Mesenchymal stem cell (in vitro differentiated cells and primary cell): ENCODE measurements at regions not wholly inside any gene's neighbourhood (a gene's known extent, or its start where the extent isn't known, plus 50 kb on each side); places are given as distances from the start of the nearest gene placed in this dataset.
A peak's percentile ranks its signal among the peaks of the same experiment; 100 is the strongest.

Experiments
- DNase-seq: peaks from one replicate; pipeline ENCODE4 v3.0.0-alpha.2; 2013
- H2AFZ ChIP-seq: one replicate; pipeline ENCODE4 v1.6.1; 2013; ENCODE audit warnings: low read depth, mild to moderate bottlenecking, control low read depth, inconsistent platforms, low read length, moderate library complexity
- H2AK5ac ChIP-seq: 2 replicates; pipeline ENCODE4 v1.6.1; 2013; ENCODE audit warnings: low read length, moderate library complexity, mild to moderate bottlenecking, inconsistent platforms; ENCODE audit not compliant: severe bottlenecking
- H2BK120ac ChIP-seq: one replicate; pipeline ENCODE4 v1.6.1; 2013; ENCODE audit warnings: low read depth, mild to moderate bottlenecking, inconsistent platforms, low read length, moderate library complexity
- H2BK12ac ChIP-seq, 2 experiments: one replicate each; pipeline ENCODE4 v1.6.1; 2013; ENCODE audit warnings: inconsistent platforms in 2 of 2, low read length in 2 of 2, mild to moderate bottlenecking in 2 of 2, moderate library complexity in 2 of 2, control low read depth in 1 of 2
- H2BK15ac ChIP-seq: one replicate; pipeline ENCODE4 v1.6.1; 2013; ENCODE audit warnings: mild to moderate bottlenecking, low read depth, inconsistent platforms; ENCODE audit not compliant: poor library complexity, severe bottlenecking
- H2BK5ac ChIP-seq: 2 replicates; pipeline ENCODE4 v1.6.1; 2013; ENCODE audit warnings: low read depth, mild to moderate bottlenecking, low read length, control low read depth, inconsistent platforms; ENCODE audit not compliant: poor library complexity, severe bottlenecking
- H3K14ac ChIP-seq, 2 experiments: one replicate each; pipeline ENCODE4 v1.6.1; 2013; ENCODE audit warnings: inconsistent platforms in 2 of 2, low read length in 2 of 2, control low read depth in 1 of 2, mild to moderate bottlenecking in 1 of 2, moderate library complexity in 1 of 2
- H3K18ac ChIP-seq, 2 experiments: one replicate each; pipeline ENCODE4 v1.6.1; 2013; ENCODE audit warnings: inconsistent platforms in 2 of 2, low read length in 2 of 2, control low read depth in 1 of 2, low read depth in 1 of 2, mild to moderate bottlenecking in 1 of 2
- H3K23ac ChIP-seq, 2 experiments: one replicate each; pipeline ENCODE4 v1.6.1; 2013; ENCODE audit warnings: inconsistent platforms in 2 of 2, low read length in 2 of 2, mild to moderate bottlenecking in 2 of 2, moderate library complexity in 2 of 2, control low read depth in 1 of 2
- H3K27ac ChIP-seq: 2 replicates; pipeline ENCODE4 v1.5.1; 2013; ENCODE audit warnings: mild to moderate bottlenecking, moderate library complexity, low read length, control low read depth, inconsistent platforms; ENCODE audit not compliant: poor library complexity, severe bottlenecking
- H3K27me3 ChIP-seq, 2 experiments: 2 replicates each; pipeline versions ENCODE4 v1.6.1 to v1.7.0; 2013; ENCODE audit warnings: low read length in 2 of 2, mild to moderate bottlenecking in 2 of 2, moderate library complexity in 2 of 2, control low read depth in 1 of 2, inconsistent platforms in 1 of 2; ENCODE audit not compliant: control insufficient read depth in 1 of 2, insufficient read depth in 1 of 2
- H3K36me3 ChIP-seq, 2 experiments: 2 replicates each; pipeline versions ENCODE4 v1.6.1 to v1.7.0; 2013; ENCODE audit warnings: low read length in 2 of 2, control low read depth in 1 of 2, inconsistent platforms in 1 of 2, low read depth in 1 of 2, mild to moderate bottlenecking in 1 of 2; ENCODE audit not compliant: insufficient read depth in 2 of 2, control insufficient read depth in 1 of 2
- H3K4ac ChIP-seq, 2 experiments: one replicate each; pipeline ENCODE4 v1.6.1; 2013; ENCODE audit warnings: inconsistent platforms in 2 of 2, low read length in 2 of 2, mild to moderate bottlenecking in 2 of 2, moderate library complexity in 2 of 2, control low read depth in 1 of 2, low read depth in 1 of 2
- H3K4me1 ChIP-seq: 2 replicates; pipeline ENCODE4 v1.6.1; 2013; ENCODE audit warnings: low read depth, low read length, control low read depth; ENCODE audit not compliant: control insufficient read depth, insufficient read depth
- H3K4me2 ChIP-seq: 2 replicates; pipeline ENCODE4 v1.6.1; 2013; ENCODE audit warnings: low read length, mild to moderate bottlenecking, inconsistent platforms; ENCODE audit not compliant: poor library complexity, severe bottlenecking
- H3K4me3 ChIP-seq, 2 experiments: 2 replicates each; pipeline versions ENCODE4 v1.5.1 to v1.7.0; 2013; ENCODE audit warnings: low read length in 2 of 2, mild to moderate bottlenecking in 2 of 2, control low read depth in 1 of 2, low read depth in 1 of 2; ENCODE audit not compliant: insufficient read depth in 1 of 2
- H3K79me1 ChIP-seq: replicated peaks from 2 replicates; pipeline ENCODE4 v1.6.1; 2013; ENCODE audit warnings: mild to moderate bottlenecking, control low read depth, low read length, inconsistent platforms; ENCODE audit not compliant: poor library complexity, severe bottlenecking
- H3K9ac ChIP-seq: 2 replicates; pipeline ENCODE4 v1.7.0; 2013; ENCODE audit warnings: mild to moderate bottlenecking, low read length, moderate library complexity
- H3K9me3 ChIP-seq: 2 replicates; pipeline ENCODE4 v1.7.0; 2013; ENCODE audit warnings: mild to moderate bottlenecking, low read length; ENCODE audit not compliant: control insufficient read depth
- H4K8ac ChIP-seq: one replicate; pipeline ENCODE4 v1.6.1; 2013; ENCODE audit warnings: inconsistent platforms, mild to moderate bottlenecking, low read length, moderate library complexity
- H4K91ac ChIP-seq: one replicate; pipeline ENCODE4 v1.6.1; 2013; ENCODE audit warnings: mild to moderate bottlenecking, low read length, inconsistent platforms
- WGBS: methylation state at CpG from one replicate; pipeline ENCODE4 v1.1.7; 2013; ENCODE audit warnings: mixed read lengths; 5-methylcytosine and 5-hydroxymethylcytosine counted together

DNA sequence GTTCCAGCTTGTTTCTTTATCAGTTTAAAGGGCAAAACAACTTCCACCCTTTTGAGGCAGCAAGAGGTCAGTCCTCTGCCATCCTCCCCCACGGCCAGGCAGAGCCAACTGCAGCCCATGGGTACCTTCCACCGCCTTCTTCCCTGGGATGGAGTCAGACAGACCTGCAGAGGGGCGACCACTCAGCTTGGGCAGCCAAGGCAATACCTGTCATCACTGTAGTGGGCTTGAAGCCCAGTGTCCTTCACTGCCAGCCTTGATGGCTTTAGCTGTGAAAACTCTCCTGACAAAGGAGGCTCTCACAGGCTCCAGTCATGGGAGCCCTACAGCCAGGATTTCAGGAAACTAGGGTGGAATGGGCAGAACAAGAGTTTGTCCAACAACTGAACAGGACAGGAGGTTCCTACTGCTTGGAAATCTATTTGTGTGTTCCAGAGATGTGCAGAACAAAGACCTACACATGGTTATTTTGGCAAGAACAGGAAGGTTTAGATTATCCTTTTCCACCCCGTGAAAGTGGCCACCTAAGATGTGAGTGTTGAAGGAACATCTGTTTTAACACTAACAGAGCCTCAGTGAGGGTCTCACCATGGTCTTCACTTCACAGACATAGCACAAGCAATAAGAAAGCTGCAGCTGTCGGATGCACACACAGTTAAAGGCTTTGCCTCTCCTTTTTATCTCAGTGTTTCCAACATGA, 93.9 kb upstream of the RMDN2 start:
- H2BK120ac ChIP-seq = peak overlapping the region; percentile 80
- H3K4ac ChIP-seq = peak overlapping the region; percentile 97 to 99
- H3K36me3 ChIP-seq = no peaks in the 10 kb centered on the region
- peak overlapping the region; percentile 97 for H4K91ac ChIP-seq
- 93% methylated on average over 5 of the region's 5 CpGs for WGBS
- H3K9ac ChIP-seq = no peak overlapping the region
- H4K8ac ChIP-seq = peak overlapping the region; percentile 84
- peak overlapping the region; percentile 74 for H2AK5ac ChIP-seq
- no peak for DNase-seq
- no peaks in the 10 kb centered on the region for H3K27me3 ChIP-seq
- H3K4me2 ChIP-seq = no peak overlapping the region
- no peaks in the 10 kb centered on the region for H3K9me3 ChIP-seq
- H2BK15ac ChIP-seq = peak overlapping the region; percentile 44
- H3K23ac ChIP-seq = peak overlapping the region in 1 of 2 experiments; percentile 95
- no peak overlapping the region for H2AFZ ChIP-seq
- H3K79me1 ChIP-seq = no peaks in the 10 kb centered on the region
- no peak overlapping the region for H3K4me3 ChIP-seq
- peak overlapping the region; percentile 100 for H2BK12ac ChIP-seq
- peak overlapping the region; percentile 95 to 96 for H3K18ac ChIP-seq
- H3K14ac ChIP-seq = peak overlapping the region in 1 of 2 experiments; percentile 93
- no peak overlapping the region for H2BK5ac ChIP-seq
- no peak overlapping the region for H3K27ac ChIP-seq
- peaks cover 9% of the 10 kb centered on the region for H3K4me1 ChIP-seq

GRCh38 chr2:37832590-37833197, 92.4 kb upstream of the RMDN2 start:
- H3K14ac ChIP-seq = no peak overlapping the region
- no peak overlapping the region for H2BK15ac ChIP-seq
- H3K9me3 ChIP-seq = no peaks in the 10 kb centered on the region
- WGBS = 41% methylated on average over 3 of the region's 3 CpGs
- no peak overlapping the region for H4K8ac ChIP-seq
- H3K18ac ChIP-seq = peak overlapping the region in 1 of 2 experiments; percentile 80
- H3K23ac ChIP-seq = no peak overlapping the region
- H4K91ac ChIP-seq = no peak overlapping the region
- H2AK5ac ChIP-seq = no peak overlapping the region
- no peak overlapping the region for H2BK5ac ChIP-seq
- H3K4me2 ChIP-seq = no peak overlapping the region
- H3K36me3 ChIP-seq = no peaks in the 10 kb centered on the region
- no peak overlapping the region for H3K27ac ChIP-seq
- peak; percentile 87 for DNase-seq
- H3K4me3 ChIP-seq = no peak overlapping the region
- peak overlapping the region; percentile 9 to 82 for H2BK12ac ChIP-seq
- peaks cover 6% of the 10 kb centered on the region for H3K4me1 ChIP-seq
- H3K27me3 ChIP-seq = no peaks in the 10 kb centered on the region
- no peaks in the 10 kb centered on the region for H3K79me1 ChIP-seq
- H3K9ac ChIP-seq = peak overlapping the region; percentile 21
- H3K4ac ChIP-seq = peak overlapping the region in 1 of 2 experiments; percentile 67
- H2AFZ ChIP-seq = no peak overlapping the region
- no peak overlapping the region for H2BK120ac ChIP-seq

DNA sequence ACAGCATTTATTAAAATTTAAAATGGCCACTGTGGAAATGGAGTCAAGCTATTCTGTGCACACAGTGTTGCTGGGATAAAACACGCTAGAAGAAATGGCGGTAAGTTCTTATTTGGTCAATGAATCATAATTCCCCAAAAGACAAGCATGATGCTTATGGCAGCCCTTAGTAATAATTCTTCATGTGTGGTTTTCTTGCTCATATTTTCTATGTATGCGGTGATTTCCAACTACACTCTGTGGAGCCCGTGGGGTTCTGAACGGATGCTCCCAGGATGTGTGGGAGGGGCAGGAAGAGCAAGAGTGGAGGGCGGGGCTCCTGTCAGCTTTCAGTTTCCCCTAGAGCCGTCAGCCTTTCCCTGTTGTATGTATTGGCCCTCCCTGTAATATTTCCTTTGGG, 91.7 kb upstream of the RMDN2 start:
- no peaks in the 10 kb centered on the region for H3K79me1 ChIP-seq
- no peak overlapping the region for H3K23ac ChIP-seq
- DNase-seq = no peak
- H2BK12ac ChIP-seq = no peak overlapping the region
- no peaks in the 10 kb centered on the region for H3K27me3 ChIP-seq
- no peak overlapping the region for H2AFZ ChIP-seq
- H3K18ac ChIP-seq = no peak overlapping the region
- no peak overlapping the region for H3K27ac ChIP-seq
- H2BK15ac ChIP-seq = no peak overlapping the region
- no peak overlapping the region for H2BK5ac ChIP-seq
- H2BK120ac ChIP-seq = no peak overlapping the region
- no peaks in the 10 kb centered on the region for H3K9me3 ChIP-seq
- H3K9ac ChIP-seq = no peak overlapping the region
- H3K4me1 ChIP-seq = peaks cover 5% of the 10 kb centered on the region
- H3K14ac ChIP-seq = no peak overlapping the region
- no peaks in the 10 kb centered on the region for H3K36me3 ChIP-seq
- no peak overlapping the region for H3K4ac ChIP-seq
- H3K4me2 ChIP-seq = no peak overlapping the region
- H2AK5ac ChIP-seq = no peak overlapping the region
- no peak overlapping the region for H4K8ac ChIP-seq
- H4K91ac ChIP-seq = no peak overlapping the region
- no peak overlapping the region for H3K4me3 ChIP-seq
- WGBS = 50% methylated on average over 4 of the region's 7 CpGs

GRCh38 chr2:37836270-37836669, 88.8 kb upstream of the RMDN2 start:
- no peak overlapping the region for H3K4me2 ChIP-seq
- no peak overlapping the region for H3K9ac ChIP-seq
- no peak overlapping the region for H3K27ac ChIP-seq
- H3K79me1 ChIP-seq = no peaks in the 10 kb centered on the region
- H3K4me1 ChIP-seq = no peaks in the 10 kb centered on the region
- no peak overlapping the region for H2BK12ac ChIP-seq
- H4K91ac ChIP-seq = no peak overlapping the region
- no peak overlapping the region for H3K14ac ChIP-seq
- no peak overlapping the region for H2AFZ ChIP-seq
- no peak overlapping the region for H2BK120ac ChIP-seq
- no peak overlapping the region for H2AK5ac ChIP-seq
- no peaks in the 10 kb centered on the region for H3K27me3 ChIP-seq
- no peaks in the 10 kb centered on the region for H3K36me3 ChIP-seq
- H2BK15ac ChIP-seq = no peak overlapping the region
- no peaks in the 10 kb centered on the region for H3K9me3 ChIP-seq
- no peak overlapping the region for H2BK5ac ChIP-seq
- H3K4ac ChIP-seq = no peak overlapping the region
- H3K23ac ChIP-seq = no peak overlapping the region
- 73% methylated on average over 3 of the region's 3 CpGs for WGBS
- no peak for DNase-seq
- H3K4me3 ChIP-seq = no peak overlapping the region
- H4K8ac ChIP-seq = no peak overlapping the region
- H3K18ac ChIP-seq = no peak overlapping the region
